ENCODE measurements at regions not wholly inside any gene's neighbourhood (a gene's known extent, or its start where the extent isn't known, plus 50 kb on each side); places are given as distances from the start of the nearest gene placed in this dataset.

DNA sequence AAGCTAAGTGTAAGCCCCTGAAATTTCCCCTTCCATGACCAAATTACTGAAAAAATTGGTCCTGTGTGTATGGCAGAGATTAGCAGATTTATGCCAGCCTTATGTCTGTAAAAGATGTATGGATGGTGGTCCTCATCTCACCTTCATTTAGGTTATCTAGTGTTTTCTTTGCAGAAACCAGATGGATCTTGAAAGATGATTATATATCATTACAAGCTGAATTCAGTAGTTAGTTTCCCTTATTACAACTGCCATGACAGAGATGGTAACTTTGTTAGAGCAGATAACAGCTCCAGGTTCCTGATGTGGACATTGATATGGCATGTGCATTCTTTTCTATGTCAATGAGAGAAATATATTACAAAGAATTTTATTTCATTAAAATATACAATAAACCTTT lies 1403.2 kb upstream of the CDH6 start:
- no peak for TF ChIP-seq ZC3H10 (CRISPR knock-in tag; IDR thresholded peaks at IDR 0.05)
- TF ChIP-seq, protein P1, sequence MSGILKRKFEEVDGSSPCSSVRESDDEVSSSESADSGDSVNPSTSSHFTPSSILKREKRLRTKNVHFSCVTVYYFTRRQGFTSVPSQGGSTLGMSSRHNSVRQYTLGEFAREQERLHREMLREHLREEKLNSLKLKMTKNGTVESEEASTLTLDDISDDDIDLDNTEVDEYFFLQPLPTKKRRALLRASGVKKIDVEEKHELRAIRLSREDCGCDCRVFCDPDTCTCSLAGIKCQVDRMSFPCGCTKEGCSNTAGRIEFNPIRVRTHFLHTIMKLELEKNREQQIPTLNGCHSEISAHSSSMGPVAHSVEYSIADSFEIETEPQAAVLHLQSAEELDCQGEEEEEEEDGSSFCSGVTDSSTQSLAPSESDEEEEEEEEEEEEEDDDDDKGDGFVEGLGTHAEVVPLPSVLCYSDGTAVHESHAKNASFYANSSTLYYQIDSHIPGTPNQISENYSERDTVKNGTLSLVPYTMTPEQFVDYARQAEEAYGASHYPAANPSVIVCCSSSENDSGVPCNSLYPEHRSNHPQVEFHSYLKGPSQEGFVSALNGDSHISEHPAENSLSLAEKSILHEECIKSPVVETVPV (CRISPR knock-in tag; IDR thresholded peaks at IDR 0.05): no peak
- TF ChIP-seq ZNF70 (CRISPR knock-in tag; IDR thresholded peaks at IDR 0.05): no peak
- TF ChIP-seq, protein P2, sequence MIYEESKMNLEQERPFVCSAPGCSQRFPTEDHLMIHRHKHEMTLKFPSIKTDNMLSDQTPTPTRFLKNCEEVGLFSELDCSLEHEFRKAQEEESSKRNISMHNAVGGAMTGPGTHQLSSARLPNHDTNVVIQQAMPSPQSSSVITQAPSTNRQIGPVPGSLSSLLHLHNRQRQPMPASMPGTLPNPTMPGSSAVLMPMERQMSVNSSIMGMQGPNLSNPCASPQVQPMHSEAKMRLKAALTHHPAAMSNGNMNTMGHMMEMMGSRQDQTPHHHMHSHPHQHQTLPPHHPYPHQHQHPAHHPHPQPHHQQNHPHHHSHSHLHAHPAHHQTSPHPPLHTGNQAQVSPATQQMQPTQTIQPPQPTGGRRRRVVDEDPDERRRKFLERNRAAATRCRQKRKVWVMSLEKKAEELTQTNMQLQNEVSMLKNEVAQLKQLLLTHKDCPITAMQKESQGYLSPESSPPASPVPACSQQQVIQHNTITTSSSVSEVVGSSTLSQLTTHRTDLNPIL (CRISPR knock-in tag; IDR thresholded peaks at IDR 0.05; ENCODE audit: low read depth): no peak
- TF ChIP-seq OSR1 (CRISPR knock-in tag; IDR thresholded peaks at IDR 0.05): no peak
- no peak for TF ChIP-seq ZFP3 (CRISPR knock-in tag; IDR thresholded peaks at IDR 0.05)

All from SK-N-SH treated with all-trans-retinoic acid at 6 μM for 48 hours (cell line).